GM21360 (cell line): ENCODE measurements at regions not wholly inside any gene's neighbourhood (a gene's known extent, or its start where the extent isn't known, plus 50 kb on each side); places are given as distances from the start of the nearest gene placed in this dataset.

ENCODE experiments used
- ATAC-seq: cut with Tn5 transposase; IDR thresholded peaks from one replicate; pipeline ENCODE4 v1.9.1; 2021; ENCODE audit warnings: mild to moderate bottlenecking, moderate library complexity; ENCODE audit not compliant: unreplicated experiment

- no peak for ATAC-seq
Measured at GRCh38 chr13:81762449-81762848, 1421.5 kb upstream of the SPRY2 start.

GRCh38 chr13:81760316-81760715, 1419.4 kb upstream of the SPRY2 start:
- no peak for ATAC-seq

- no peak for ATAC-seq
Measured at GRCh38 chr13:81757348-81757970, 1416.5 kb upstream of the SPRY2 start.

- no peak for ATAC-seq
Measured at GRCh38 chr13:81745391-81745790, 1404.5 kb upstream of the SPRY2 start.

GRCh38 chr13:81738364-81738763, 1397.4 kb upstream of the SPRY2 start:
- ATAC-seq = no peak

- no peak for ATAC-seq
Measured at GRCh38 chr13:81726037-81726726, 1385.3 kb upstream of the SPRY2 start.

- no peak for ATAC-seq
Measured at GRCh38 chr13:81722456-81722855, 1381.5 kb upstream of the SPRY2 start.

- ATAC-seq = no peak
Measured at GRCh38 chr13:81721400-81721799, 1380.5 kb upstream of the SPRY2 start.

- no peak for ATAC-seq
Measured at GRCh38 chr13:81714513-81714912, 1373.6 kb upstream of the SPRY2 start.

GRCh38 chr13:81713201-81713600, 1372.3 kb upstream of the SPRY2 start:
- no peak for ATAC-seq

GRCh38 chr13:81697826-81698225, 1356.9 kb upstream of the SPRY2 start:
- ATAC-seq = no peak

GRCh38 chr13:81686877-81687276, 1346.0 kb upstream of the SPRY2 start:
- ATAC-seq = no peak

- ATAC-seq = no peak
Measured at GRCh38 chr13:81683521-81683920, 1342.6 kb upstream of the SPRY2 start.

- no peak for ATAC-seq
Measured at GRCh38 chr13:81682081-81682630, 1341.2 kb upstream of the SPRY2 start.

GRCh38 chr13:81677857-81678256, 1336.9 kb upstream of the SPRY2 start:
- no peak for ATAC-seq

GRCh38 chr13:81676008-81676407, 1335.1 kb upstream of the SPRY2 start:
- ATAC-seq = no peak

- no peak for ATAC-seq
Measured at GRCh38 chr13:81671064-81671463, 1330.1 kb upstream of the SPRY2 start.

- ATAC-seq = no peak
Measured at GRCh38 chr13:81670048-81670447, 1329.1 kb upstream of the SPRY2 start.

GRCh38 chr13:81664872-81665271, 1323.9 kb upstream of the SPRY2 start:
- no peak for ATAC-seq

GRCh38 chr13:81659984-81660383, 1319.1 kb upstream of the SPRY2 start:
- ATAC-seq = no peak

- no peak for ATAC-seq
Measured at GRCh38 chr13:81658598-81659370, 1317.9 kb upstream of the SPRY2 start.
